Stimulated activated naive CD8-positive, alpha-beta T cell treated with anti-CD3 and anti-CD28 coated beads, Interleukin-15, amount 100 ng/mL, for 72 hours (primary cell): ENCODE measurements at regions not wholly inside any gene's neighbourhood (a gene's known extent, or its start where the extent isn't known, plus 50 kb on each side); places are given as distances from the start of the nearest gene placed in this dataset.
A peak's percentile ranks its signal among the peaks of the same experiment; 100 is the strongest.
"Not testable (repeated sequence)": the region's sequence is repeated elsewhere in the genome, so short reads cannot be mapped to it uniquely, and the experiment has no call there.

Experiments used
- ATAC-seq: fragments of 150-1000 bp; cut with Tn5 transposase; 2 replicates; pipeline ENCODE4 v1.10.0; 2021; ENCODE audit warnings: mild to moderate bottlenecking, moderate library complexity
- DNase-seq, 2 donors: peaks; one replicate each; pipeline ENCODE4 v3.0.0; 2021 to 2022
- H3K27ac Mint-ChIP-seq, 2 donors: one replicate each; pipeline ENCODE4 v1.8.0; 2022; ENCODE audit warnings: mild to moderate bottlenecking in 2 of 2, mixed read lengths in 2 of 2, moderate library complexity in 2 of 2
- H3K27me3 Mint-ChIP-seq: one replicate; pipeline ENCODE4 v1.8.0; 2022; ENCODE audit warnings: mixed read lengths
- H3K4me1 Mint-ChIP-seq: one replicate; pipeline ENCODE4 v1.8.0; 2022; ENCODE audit warnings: mild to moderate bottlenecking, mixed read lengths
- H3K4me3 Mint-ChIP-seq, 2 donors: one replicate each; pipeline ENCODE4 v1.8.0; 2022; ENCODE audit warnings: mild to moderate bottlenecking in 2 of 2, mixed read lengths in 2 of 2, moderate library complexity in 1 of 2
- H3K9me3 Mint-ChIP-seq, 2 donors: one replicate each; pipeline ENCODE4 v1.8.0; 2022; ENCODE audit warnings: mixed read lengths in 2 of 2

DNA sequence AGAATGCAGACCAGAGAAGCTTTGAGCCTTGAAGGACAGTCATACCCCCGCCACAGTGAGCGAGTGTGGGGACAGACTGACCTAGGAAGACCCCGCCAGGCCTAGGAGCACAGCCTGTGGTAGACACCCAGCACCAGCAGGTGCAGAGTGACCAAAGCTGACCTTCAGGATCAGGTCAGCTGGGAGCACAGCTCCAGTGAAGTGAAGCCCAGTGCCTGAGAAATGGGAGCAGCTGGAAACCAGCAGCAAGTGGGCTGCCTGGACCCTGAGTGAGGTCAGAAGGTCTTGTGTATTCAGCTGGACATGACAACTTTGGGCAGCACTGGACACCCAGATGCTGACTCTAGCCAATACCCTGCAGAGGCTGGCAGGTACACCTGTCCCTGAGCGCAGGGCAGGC lies 268.9 kb downstream of the TEX29 start:
- ATAC-seq (no peak), DNase-seq (no peak)
- Mint-ChIP-seq H3K27me3 (peaks cover 8% of the 10 kb centered on the region), H3K27ac (no peak overlapping the region), H3K4me1 (no peaks in the 10 kb centered on the region), H3K9me3 (peaks cover 7 to 16% of the 10 kb centered on the region in 2 donors), H3K4me3 (no peak overlapping the region)

DNA sequence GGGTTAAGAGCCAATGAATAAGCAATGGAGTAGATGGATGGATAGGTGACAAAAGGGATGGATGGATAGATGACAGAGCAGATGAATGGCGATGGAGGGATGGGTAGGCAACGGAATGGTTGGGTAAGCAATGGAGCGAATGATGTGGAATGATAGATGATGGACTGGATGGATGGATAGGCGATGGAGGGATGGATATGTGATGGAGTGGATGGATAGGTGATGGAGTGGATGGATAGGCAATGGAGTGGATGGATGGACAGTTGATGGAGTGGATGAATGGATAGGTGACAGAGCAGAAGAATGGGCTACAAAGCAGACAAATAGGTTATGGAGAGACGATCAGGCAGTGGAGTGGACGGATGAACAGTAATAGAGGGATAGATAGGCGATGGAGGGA lies 269.6 kb downstream of the TEX29 start:
- Mint-ChIP-seq H3K4me1 (no peaks in the 10 kb centered on the region), H3K27me3 (peaks cover 8% of the 10 kb centered on the region), H3K9me3 (peaks cover 7 to 16% of the 10 kb centered on the region in 2 donors), H3K27ac (no peak overlapping the region), H3K4me3 (no peak overlapping the region)
- DNase-seq (no peak), ATAC-seq (no peak)

DNA sequence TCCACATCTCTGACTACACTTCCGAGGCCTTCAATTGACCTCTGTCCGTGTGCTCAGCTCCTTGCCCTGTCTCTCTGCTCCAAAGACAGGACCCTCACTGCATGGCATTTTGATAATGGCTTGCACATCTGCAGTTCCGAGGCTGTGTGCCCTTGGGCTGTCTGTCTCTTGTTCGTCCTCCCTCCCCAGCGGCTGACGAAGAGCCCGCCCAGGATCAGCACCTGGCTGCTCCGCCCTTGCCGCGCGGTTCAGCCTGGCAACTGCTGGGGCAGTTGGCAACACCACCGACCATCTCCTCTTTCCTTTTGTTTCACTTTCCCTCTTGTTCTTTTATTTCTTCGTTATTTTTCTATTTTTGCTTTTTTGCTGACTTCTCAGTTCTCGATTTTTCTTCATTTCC lies 270.4 kb downstream of the TEX29 start:
- H3K27me3 Mint-ChIP-seq = peaks cover 8% of the 10 kb centered on the region

DNA sequence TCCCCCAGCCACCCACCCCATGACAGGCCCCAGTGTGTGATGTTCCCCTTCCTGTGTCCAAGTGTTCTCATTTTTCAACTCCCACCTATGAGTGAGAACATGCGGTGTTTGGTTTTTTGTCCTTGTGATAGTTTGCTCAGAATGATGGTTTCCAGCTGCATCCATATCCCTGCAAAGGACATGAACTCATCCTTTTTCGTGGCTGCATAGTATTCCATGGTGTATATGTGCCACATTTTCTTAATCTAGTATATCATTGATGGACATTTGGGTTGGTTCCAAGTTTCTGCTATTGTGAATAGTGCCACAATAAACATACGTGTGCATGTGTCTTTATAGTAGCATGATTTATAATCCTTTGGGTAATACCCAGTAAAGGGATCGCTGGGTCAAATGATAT lies 273.0 kb downstream of the TEX29 start:
- H3K4me1 Mint-ChIP-seq, DNase-seq, H3K27me3 Mint-ChIP-seq, H3K27ac Mint-ChIP-seq, ATAC-seq, H3K4me3 Mint-ChIP-seq: not testable (repeated sequence)
- peaks cover 7 to 16% of the 10 kb centered on the region in 2 donors for H3K9me3 Mint-ChIP-seq

More for the DNA sequence above, 270.4 kb downstream of the TEX29 start:
- no peak overlapping the region for H3K4me3 Mint-ChIP-seq
- no peaks in the 10 kb centered on the region for H3K4me1 Mint-ChIP-seq
- no peak for ATAC-seq
- H3K9me3 Mint-ChIP-seq = peaks cover 7 to 16% of the 10 kb centered on the region in 2 donors
- no peak overlapping the region for H3K27ac Mint-ChIP-seq
- DNase-seq = no peak

DNA sequence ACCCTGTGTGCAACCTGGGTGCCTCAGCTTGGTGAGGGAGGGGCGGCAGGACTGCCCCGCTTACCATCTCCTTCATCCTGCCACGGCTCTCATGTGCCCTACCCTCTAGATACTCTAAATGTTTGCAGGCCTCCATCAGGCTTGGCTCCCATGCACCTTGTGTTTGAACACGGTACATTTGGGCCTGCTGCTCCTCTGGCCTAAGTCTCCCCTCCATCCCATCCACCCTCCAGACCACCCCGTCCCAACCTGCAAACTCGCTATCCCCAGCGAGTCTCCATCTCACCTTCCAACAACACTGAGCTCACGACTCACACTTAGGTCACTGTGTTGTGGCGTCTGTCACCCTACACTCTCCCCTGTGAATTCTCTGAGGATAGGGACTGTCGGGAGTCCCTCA lies 274.2 kb downstream of the TEX29 start:
- no peaks in the 10 kb centered on the region for H3K4me1 Mint-ChIP-seq
- H3K4me3 Mint-ChIP-seq = no peak overlapping the region
- H3K27me3 Mint-ChIP-seq = peaks cover 3% of the 10 kb centered on the region
- DNase-seq (no peak), ATAC-seq (no peak)
- peaks cover 7 to 15% of the 10 kb centered on the region in 2 donors for H3K9me3 Mint-ChIP-seq
- no peak overlapping the region for H3K27ac Mint-ChIP-seq

DNA sequence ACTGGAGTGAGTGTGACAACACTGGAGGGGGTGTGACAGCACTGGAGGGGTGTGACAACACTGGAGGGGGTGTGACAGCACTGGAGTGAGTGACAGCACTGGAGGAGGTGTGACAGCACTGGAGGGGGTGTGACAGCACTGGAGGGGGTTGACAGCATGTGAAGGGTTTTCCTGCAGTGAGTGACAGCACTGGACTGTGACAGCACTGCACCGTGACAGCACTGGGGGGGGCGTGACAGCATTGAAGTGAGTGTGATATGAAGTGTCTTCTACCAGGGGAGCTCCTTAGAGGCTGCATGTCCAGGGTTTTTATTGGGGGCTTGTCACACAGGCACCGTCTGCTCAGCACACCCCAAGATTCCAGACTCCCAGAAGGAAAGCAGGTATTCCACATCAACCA lies 274.8 kb downstream of the TEX29 start:
- no peak overlapping the region for H3K27ac Mint-ChIP-seq
- ATAC-seq (no peak), DNase-seq (no peak)
- no peaks in the 10 kb centered on the region for H3K4me1 Mint-ChIP-seq
- peaks cover 1 to 9% of the 10 kb centered on the region in 2 donors for H3K9me3 Mint-ChIP-seq
- peaks cover 9% of the 10 kb centered on the region for H3K27me3 Mint-ChIP-seq
- no peak overlapping the region for H3K4me3 Mint-ChIP-seq

DNA sequence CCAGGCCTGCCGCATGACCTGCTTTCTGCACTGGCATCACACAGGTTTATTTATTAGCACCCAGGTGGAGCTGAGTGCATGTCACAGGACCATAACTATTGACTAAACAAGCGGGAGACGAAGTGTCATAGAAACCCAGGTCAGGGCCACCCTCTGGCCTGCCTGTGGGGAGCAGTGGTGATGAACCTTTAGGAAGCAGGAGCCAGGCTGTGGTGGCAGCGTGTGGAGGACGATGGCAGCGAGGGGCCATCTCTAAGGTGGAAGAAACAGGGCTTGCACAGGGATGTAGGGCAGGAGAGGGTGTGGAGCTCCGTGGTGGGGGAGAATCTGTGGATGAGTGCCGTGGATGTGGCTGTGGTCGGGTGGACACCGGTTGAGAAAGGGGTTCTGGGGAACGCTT lies 275.3 kb downstream of the TEX29 start:
- no peak overlapping the region for H3K27ac Mint-ChIP-seq
- DNase-seq (no peak), ATAC-seq (no peak)
- H3K9me3 Mint-ChIP-seq = peaks cover 0 to 6% of the 10 kb centered on the region in 2 donors
- H3K4me3 Mint-ChIP-seq = no peak overlapping the region
- no peaks in the 10 kb centered on the region for H3K4me1 Mint-ChIP-seq
- H3K27me3 Mint-ChIP-seq = peaks cover 12% of the 10 kb centered on the region

DNA sequence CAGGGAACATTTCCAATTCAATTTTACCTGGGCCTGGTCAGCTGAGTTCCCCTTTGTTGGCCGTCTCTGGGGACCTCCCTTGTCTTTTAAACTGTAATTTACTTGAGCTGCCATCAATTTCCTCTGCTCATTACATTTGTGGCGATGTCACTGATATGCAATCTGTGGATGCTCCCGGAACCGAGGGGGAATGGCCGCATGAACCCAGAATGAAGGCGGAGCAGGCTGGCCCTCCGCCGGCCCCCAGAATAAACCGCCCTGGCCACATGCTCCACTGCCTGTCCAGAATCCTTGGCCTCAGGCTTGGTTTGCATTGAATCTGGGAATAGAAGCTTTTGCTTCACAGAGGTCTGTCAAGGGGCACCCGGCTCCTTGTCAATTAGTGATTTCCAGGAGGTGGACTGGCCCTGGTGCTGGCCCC lies 276.8 kb downstream of the TEX29 start:
- Mint-ChIP-seq H3K4me1 (no peaks in the 10 kb centered on the region), H3K9me3 (no peaks in the 10 kb centered on the region), H3K27me3 (peaks cover 12% of the 10 kb centered on the region), H3K4me3 (no peak overlapping the region), H3K27ac (no peak overlapping the region)
- DNase-seq (no peak), ATAC-seq (no peak)

DNA sequence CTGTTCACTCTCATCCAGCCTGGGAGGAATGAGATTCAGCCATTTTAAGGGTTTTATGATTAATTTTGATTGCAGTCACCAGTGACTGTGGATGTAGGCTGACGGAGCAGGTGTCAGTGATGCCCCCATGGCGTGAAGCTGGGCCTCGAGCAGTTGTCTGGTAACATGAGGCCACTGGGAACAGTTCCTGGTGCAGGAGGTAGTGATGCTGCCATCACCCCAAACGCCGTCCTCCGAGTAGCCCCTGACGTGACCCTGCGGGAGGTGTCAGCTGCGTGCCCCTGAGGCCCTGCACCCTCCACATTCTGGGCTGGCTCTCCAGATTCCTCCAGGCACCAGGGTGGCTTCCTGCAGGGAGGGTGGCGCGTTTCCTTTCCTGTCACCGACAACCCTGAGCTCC lies 277.2 kb downstream of the TEX29 start:
- no peak for ATAC-seq
- H3K27ac Mint-ChIP-seq = no peak overlapping the region
- H3K27me3 Mint-ChIP-seq = peaks cover 12% of the 10 kb centered on the region
- no peak overlapping the region for H3K4me3 Mint-ChIP-seq
- H3K4me1 Mint-ChIP-seq = no peaks in the 10 kb centered on the region
- H3K9me3 Mint-ChIP-seq = no peaks in the 10 kb centered on the region
- no peak for DNase-seq

DNA sequence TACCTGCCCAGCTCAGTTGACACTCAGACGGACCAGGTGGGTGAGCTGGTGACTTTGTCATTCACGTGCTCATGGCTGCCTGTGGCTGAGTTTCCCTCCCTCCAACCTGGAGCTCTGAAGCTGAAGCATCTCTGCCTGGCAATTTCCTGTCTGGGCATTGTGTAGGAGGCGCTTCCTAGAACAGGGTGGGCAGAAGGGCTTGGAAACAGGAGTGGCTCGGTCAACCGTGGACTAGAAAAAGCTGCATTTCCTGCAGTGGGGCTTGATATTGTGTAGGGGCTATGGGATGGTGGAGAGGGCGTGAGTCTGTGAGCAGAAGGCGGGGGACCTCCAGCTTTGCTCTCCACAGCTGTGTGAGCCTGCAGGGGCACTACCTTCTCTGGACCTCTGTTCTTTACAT lies 278.3 kb downstream of the TEX29 start:
- ATAC-seq (no peak), DNase-seq (no peak)
- no peaks in the 10 kb centered on the region for H3K4me1 Mint-ChIP-seq
- H3K27ac Mint-ChIP-seq = no peak overlapping the region
- no peaks in the 10 kb centered on the region for H3K9me3 Mint-ChIP-seq
- peaks cover 12% of the 10 kb centered on the region for H3K27me3 Mint-ChIP-seq
- H3K4me3 Mint-ChIP-seq = no peak overlapping the region

DNA sequence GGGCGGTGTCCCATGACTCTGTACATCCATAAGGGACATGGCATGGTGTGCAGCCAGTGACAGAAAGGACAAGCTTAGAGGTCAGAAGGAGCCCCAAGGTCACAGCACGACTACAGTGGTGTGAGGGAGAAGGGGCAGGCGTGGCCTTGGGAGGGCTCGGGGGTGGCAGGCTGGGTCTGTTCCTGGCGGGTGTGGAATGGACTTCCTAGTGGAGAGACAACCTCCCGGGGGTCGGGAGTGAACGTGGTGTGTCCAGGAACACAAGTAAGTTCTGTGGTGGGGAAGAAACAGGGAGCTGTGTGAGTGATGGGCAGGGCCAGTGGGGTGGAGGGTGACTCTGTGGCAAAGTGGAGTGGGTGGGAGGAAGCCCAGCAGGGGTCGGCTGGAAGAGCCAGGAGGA lies 279.3 kb downstream of the TEX29 start:
- no peak for DNase-seq
- Mint-ChIP-seq H3K27ac (peak overlapping the region in 1 of 2 donors; percentile 16), H3K27me3 (peaks cover 12% of the 10 kb centered on the region), H3K9me3 (no peaks in the 10 kb centered on the region), H3K4me3 (no peak overlapping the region), H3K4me1 (no peaks in the 10 kb centered on the region)
- no peak for ATAC-seq

DNA sequence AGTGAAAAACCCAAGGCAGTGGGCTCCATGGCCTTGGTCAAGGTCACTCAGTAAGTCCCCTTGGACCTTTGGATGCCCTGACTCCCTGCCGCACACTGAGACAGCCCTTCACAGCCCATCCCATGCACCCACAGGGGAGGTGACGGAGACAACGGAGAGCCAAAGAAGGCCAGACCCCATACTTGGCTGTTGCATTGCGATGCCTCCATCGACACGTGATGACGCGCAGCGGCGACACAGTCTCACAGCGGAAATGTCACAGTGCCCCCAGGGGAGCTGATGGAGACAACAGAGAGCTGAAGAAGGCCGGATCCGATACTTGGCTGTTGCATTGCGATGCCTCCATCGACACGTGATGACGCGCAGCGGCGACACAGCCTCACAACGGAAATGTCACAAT lies 282.4 kb downstream of the TEX29 start:
- no peak overlapping the region for H3K4me3 Mint-ChIP-seq
- DNase-seq (no peak), ATAC-seq (no peak)
- H3K27me3 Mint-ChIP-seq = peaks cover 12% of the 10 kb centered on the region
- no peak overlapping the region for H3K27ac Mint-ChIP-seq
- no peaks in the 10 kb centered on the region for H3K4me1 Mint-ChIP-seq
- no peaks in the 10 kb centered on the region for H3K9me3 Mint-ChIP-seq

DNA sequence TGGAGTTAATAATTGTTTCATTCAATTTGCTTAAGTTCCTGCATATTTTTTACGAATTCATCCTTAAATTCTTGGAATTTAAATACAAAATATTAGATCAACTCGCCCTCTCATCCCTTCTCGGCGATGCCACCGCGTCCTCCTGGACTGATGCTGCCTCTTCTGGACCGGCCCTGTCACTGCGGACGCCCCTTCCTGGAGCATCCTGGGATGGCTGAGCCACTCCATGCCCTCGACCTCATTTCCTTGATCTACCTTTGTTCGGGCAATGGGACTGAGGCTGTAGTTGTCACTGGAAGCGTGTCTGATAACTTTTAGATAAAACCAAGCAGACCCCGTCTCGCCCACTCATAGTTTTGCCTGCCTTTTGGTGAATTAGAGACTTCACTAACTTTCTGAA lies 283.7 kb downstream of the TEX29 start:
- peaks cover 12% of the 10 kb centered on the region for H3K27me3 Mint-ChIP-seq
- no peak overlapping the region for H3K4me3 Mint-ChIP-seq
- H3K9me3 Mint-ChIP-seq = no peaks in the 10 kb centered on the region
- H3K27ac Mint-ChIP-seq = no peak overlapping the region
- DNase-seq (no peak), ATAC-seq (no peak)
- no peaks in the 10 kb centered on the region for H3K4me1 Mint-ChIP-seq

DNA sequence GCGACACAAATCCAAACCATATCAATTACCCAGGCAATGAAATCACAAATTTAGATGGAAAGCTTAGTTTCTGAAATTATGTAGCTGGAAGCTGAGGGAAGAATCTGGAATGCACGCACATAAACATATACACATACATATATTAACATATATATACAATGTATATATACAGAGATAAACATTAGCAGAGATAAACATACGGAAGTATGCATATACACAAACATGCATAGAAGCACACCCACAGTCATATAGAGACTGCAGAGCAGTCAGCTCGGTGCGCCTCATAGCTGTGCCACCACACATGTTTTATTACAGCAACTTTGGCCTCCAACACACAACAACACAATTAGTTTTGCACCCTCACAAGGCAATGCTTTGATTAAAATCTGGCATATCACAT lies 288.1 kb downstream of the TEX29 start:
- Mint-ChIP-seq H3K27ac (no peak overlapping the region), H3K9me3 (no peaks in the 10 kb centered on the region), H3K27me3 (no peaks in the 10 kb centered on the region), H3K4me1 (no peaks in the 10 kb centered on the region), H3K4me3 (no peak overlapping the region)
- ATAC-seq (no peak), DNase-seq (no peak)

DNA sequence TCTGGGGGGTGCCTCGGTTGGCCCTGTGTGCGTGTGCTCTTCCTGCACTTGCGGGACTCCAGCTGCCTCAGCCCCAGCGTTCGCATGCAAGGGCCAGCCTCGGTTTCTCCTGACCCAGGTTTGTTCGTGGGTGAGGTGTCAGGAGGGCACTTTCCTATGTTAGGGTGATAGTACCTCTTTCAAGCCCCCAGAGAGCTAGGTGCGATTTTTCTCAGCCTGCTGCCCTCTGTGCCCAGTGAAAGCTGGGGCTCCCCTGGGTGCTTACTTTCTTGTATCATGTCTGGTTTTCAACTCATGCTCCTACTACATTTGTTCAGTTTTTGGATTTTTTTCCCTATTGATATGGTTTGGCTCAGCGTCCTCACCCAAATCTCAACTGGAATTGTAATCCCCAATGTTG lies 289.2 kb downstream of the TEX29 start:
- no peaks in the 10 kb centered on the region for H3K4me1 Mint-ChIP-seq
- ATAC-seq (no peak), DNase-seq (no peak)
- H3K4me3 Mint-ChIP-seq = no peak overlapping the region
- no peaks in the 10 kb centered on the region for H3K9me3 Mint-ChIP-seq
- no peak overlapping the region for H3K27ac Mint-ChIP-seq
- H3K27me3 Mint-ChIP-seq = no peaks in the 10 kb centered on the region

DNA sequence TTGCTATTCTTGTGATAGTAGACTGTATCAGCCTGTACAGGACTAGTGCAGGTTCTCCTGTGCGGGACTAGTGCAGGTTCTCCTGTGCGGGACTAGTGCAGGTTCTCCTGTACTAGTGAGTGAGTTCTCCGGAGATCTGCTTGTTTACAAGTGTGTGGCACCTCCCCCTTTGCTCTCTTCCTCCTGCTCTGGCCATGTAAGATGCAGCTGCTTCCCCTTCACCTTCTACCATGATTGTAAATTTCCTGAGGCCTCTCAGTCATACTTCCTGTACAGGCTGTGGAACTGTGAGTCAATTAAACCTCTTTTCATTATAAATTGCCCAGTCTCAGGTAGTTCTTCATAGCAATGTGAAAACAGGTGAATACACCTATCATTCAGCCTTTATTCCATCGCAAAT lies 289.6 kb downstream of the TEX29 start:
- no peak for ATAC-seq
- DNase-seq = no peak

DNA sequence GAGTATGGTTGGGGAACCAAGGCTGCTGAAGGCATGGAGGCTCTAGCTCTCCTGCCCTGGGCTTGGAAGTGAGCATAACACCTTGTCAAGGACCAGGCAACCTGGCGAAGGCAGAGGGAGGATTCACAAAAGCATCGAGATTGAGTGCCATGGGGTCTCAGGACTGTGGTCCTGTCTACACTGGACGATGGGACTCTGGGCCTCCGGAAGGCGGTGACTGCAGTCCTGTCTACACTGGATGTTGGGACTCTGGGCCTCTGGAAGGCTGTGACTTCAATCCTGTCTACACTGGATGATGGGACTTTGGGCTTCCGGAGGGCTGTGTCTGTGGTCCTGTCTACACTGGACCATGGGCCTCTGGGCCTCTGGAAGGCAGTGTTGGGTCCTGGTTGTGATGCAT lies 290.4 kb downstream of the TEX29 start:
- no peak overlapping the region for H3K4me3 Mint-ChIP-seq
- DNase-seq (no peak), ATAC-seq (no peak)
- no peaks in the 10 kb centered on the region for H3K9me3 Mint-ChIP-seq
- H3K27ac Mint-ChIP-seq = no peak overlapping the region
- peaks cover 5% of the 10 kb centered on the region for H3K27me3 Mint-ChIP-seq
- H3K4me1 Mint-ChIP-seq = no peaks in the 10 kb centered on the region

More for the DNA sequence above, 289.6 kb downstream of the TEX29 start:
- no peaks in the 10 kb centered on the region for H3K4me1 Mint-ChIP-seq
- no peak overlapping the region for H3K4me3 Mint-ChIP-seq
- no peaks in the 10 kb centered on the region for H3K27me3 Mint-ChIP-seq
- H3K27ac Mint-ChIP-seq = no peak overlapping the region
- no peaks in the 10 kb centered on the region for H3K9me3 Mint-ChIP-seq
